Skeletal muscle tissue (tissue), 3 donors: ENCODE measurements at regions not wholly inside any gene's neighbourhood (a gene's known extent, or its start where the extent isn't known, plus 50 kb on each side); places are given as distances from the start of the nearest gene placed in this dataset.

ENCODE experiments used
- H3K27ac ChIP-seq: one replicate; pipeline ENCODE4 v1.7.0; 2013; ENCODE audit warnings: mild to moderate bottlenecking, low read depth, low read length, inconsistent platforms
- H3K27me3 ChIP-seq, 3 donors: one replicate each; pipeline ENCODE4 v1.7.0; 2013; ENCODE audit warnings: low read length in 3 of 3; ENCODE audit not compliant: control insufficient read depth in 3 of 3, insufficient read depth in 3 of 3
- H3K36me3 ChIP-seq, 3 donors: one replicate each; pipeline ENCODE4 v1.7.0; 2013; ENCODE audit warnings: low read length in 3 of 3; ENCODE audit not compliant: control insufficient read depth in 3 of 3, insufficient read depth in 3 of 3
- H3K4me1 ChIP-seq, 3 donors: one replicate each; pipeline ENCODE4 v1.7.0; 2013; ENCODE audit warnings: low read length in 3 of 3, mild to moderate bottlenecking in 3 of 3; ENCODE audit not compliant: control insufficient read depth in 3 of 3, insufficient read depth in 3 of 3
- H3K4me3 ChIP-seq, 3 donors: one replicate each; pipeline ENCODE4 v1.7.0; 2013; ENCODE audit warnings: low read length in 3 of 3
- H3K9ac ChIP-seq, 3 donors: one replicate each; pipeline ENCODE4 v1.7.0; 2013; ENCODE audit warnings: low read length in 3 of 3, mild to moderate bottlenecking in 3 of 3, moderate library complexity in 2 of 3, low read depth in 1 of 3
- H3K9me3 ChIP-seq, 3 donors: one replicate each; pipeline ENCODE4 v1.7.0; 2013; ENCODE audit warnings: low read length in 3 of 3; ENCODE audit not compliant: control insufficient read depth in 3 of 3
- donor health status: Osteomylitis.

- peaks cover 0 to 5% (median 0%) of the 10 kb centered on the region in 3 donors for H3K27me3 ChIP-seq
- H3K27ac ChIP-seq: no peak overlapping the region
- H3K36me3 ChIP-seq: no peaks in the 10 kb centered on the region
- no peak overlapping the region for H3K9ac ChIP-seq
- H3K4me1 ChIP-seq: no peaks in the 10 kb centered on the region
- H3K9me3 ChIP-seq: no peaks in the 10 kb centered on the region
- H3K4me3 ChIP-seq: no peak overlapping the region
These were observed 148.8 kb upstream of the CAMK1G start for GRCh38 chr1:209434631-209435217.

GRCh38 chr1:209435654-209436566 is 147.6 kb upstream of the CAMK1G start:
- no peaks in the 10 kb centered on the region for H3K9me3 ChIP-seq
- peaks cover 0 to 3% (median 0%) of the 10 kb centered on the region in 3 donors for H3K27me3 ChIP-seq
- H3K36me3 ChIP-seq: no peaks in the 10 kb centered on the region
- no peak overlapping the region for H3K9ac ChIP-seq
- no peak overlapping the region for H3K4me3 ChIP-seq
- no peak overlapping the region for H3K27ac ChIP-seq
- no peaks in the 10 kb centered on the region for H3K4me1 ChIP-seq

- Histone ChIP-seq H3K36me3 (no peaks in the 10 kb centered on the region), H3K4me1 (no peaks in the 10 kb centered on the region), H3K4me3 (no peak overlapping the region), H3K9me3 (no peaks in the 10 kb centered on the region), H3K27me3 (no peaks in the 10 kb centered on the region), H3K27ac (no peak overlapping the region), H3K9ac (no peak overlapping the region)
These were observed 143.7 kb upstream of the CAMK1G start for GRCh38 chr1:209439828-209440227.

- H3K36me3 ChIP-seq: no peaks in the 10 kb centered on the region
- H3K4me1 ChIP-seq: no peaks in the 10 kb centered on the region
- H3K27me3 ChIP-seq: no peaks in the 10 kb centered on the region
- no peak overlapping the region for H3K27ac ChIP-seq
- no peak overlapping the region for H3K4me3 ChIP-seq
- H3K9me3 ChIP-seq: no peaks in the 10 kb centered on the region
- no peak overlapping the region for H3K9ac ChIP-seq
These were observed 140.1 kb upstream of the CAMK1G start for GRCh38 chr1:209443361-209443931.

- no peak overlapping the region for H3K4me3 ChIP-seq
- no peaks in the 10 kb centered on the region for H3K27me3 ChIP-seq
- no peaks in the 10 kb centered on the region for H3K4me1 ChIP-seq
- no peaks in the 10 kb centered on the region for H3K36me3 ChIP-seq
- H3K9ac ChIP-seq: no peak overlapping the region
- H3K9me3 ChIP-seq: no peaks in the 10 kb centered on the region
- H3K27ac ChIP-seq: no peak overlapping the region
These were observed 139.4 kb upstream of the CAMK1G start for GRCh38 chr1:209443975-209444651.

GRCh38 chr1:209444961-209445360 is 138.6 kb upstream of the CAMK1G start:
- H3K4me3 ChIP-seq: no peak overlapping the region
- H3K36me3 ChIP-seq: no peaks in the 10 kb centered on the region
- H3K9ac ChIP-seq: no peak overlapping the region
- no peak overlapping the region for H3K27ac ChIP-seq
- H3K4me1 ChIP-seq: no peaks in the 10 kb centered on the region
- H3K9me3 ChIP-seq: no peaks in the 10 kb centered on the region
- H3K27me3 ChIP-seq: no peaks in the 10 kb centered on the region

- Histone ChIP-seq H3K36me3 (no peaks in the 10 kb centered on the region), H3K9ac (no peak overlapping the region), H3K27ac (no peak overlapping the region), H3K4me1 (no peaks in the 10 kb centered on the region), H3K9me3 (no peaks in the 10 kb centered on the region), H3K27me3 (no peaks in the 10 kb centered on the region), H3K4me3 (no peak overlapping the region)
These were observed 137.9 kb upstream of the CAMK1G start for GRCh38 chr1:209445576-209445975.

- Histone ChIP-seq H3K4me3 (no peak overlapping the region), H3K36me3 (no peaks in the 10 kb centered on the region), H3K27me3 (no peaks in the 10 kb centered on the region), H3K27ac (no peak overlapping the region), H3K4me1 (no peaks in the 10 kb centered on the region), H3K9ac (no peak overlapping the region), H3K9me3 (no peaks in the 10 kb centered on the region)
These were observed 137.2 kb upstream of the CAMK1G start for GRCh38 chr1:209446356-209446755.

- no peak overlapping the region for H3K27ac ChIP-seq
- H3K36me3 ChIP-seq: no peaks in the 10 kb centered on the region
These were observed 129.0 kb upstream of the CAMK1G start for GRCh38 chr1:209454340-209454994.

More at GRCh38 chr1:209454340-209454994, 129.0 kb upstream of the CAMK1G start:
- Histone ChIP-seq H3K4me3 (no peak overlapping the region), H3K4me1 (no peaks in the 10 kb centered on the region), H3K9me3 (no peaks in the 10 kb centered on the region), H3K9ac (no peak overlapping the region), H3K27me3 (peaks cover 0 to 2% (median 0%) of the 10 kb centered on the region in 3 donors)
